Stomach smooth muscle (tissue), 2 donors: ENCODE measurements at regions not wholly inside any gene's neighbourhood (a gene's known extent, or its start where the extent isn't known, plus 50 kb on each side); places are given as distances from the start of the nearest gene placed in this dataset.

Source experiments
- H3K27ac ChIP-seq: one replicate; pipeline ENCODE4 v1.7.0; 2013; ENCODE audit warnings: mild to moderate bottlenecking, low read length, inconsistent platforms
- H3K27me3 ChIP-seq, 2 donors: one replicate each; pipeline ENCODE4 v1.7.0; 2013; ENCODE audit warnings: low read length in 2 of 2; ENCODE audit not compliant: insufficient read depth in 2 of 2, control insufficient read depth in 1 of 2
- H3K36me3 ChIP-seq, 2 donors: one replicate each; pipeline ENCODE4 v1.7.0; 2013; ENCODE audit warnings: low read length in 2 of 2; ENCODE audit not compliant: control insufficient read depth in 2 of 2, insufficient read depth in 2 of 2
- H3K4me1 ChIP-seq: one replicate; pipeline ENCODE4 v1.7.0; 2013; ENCODE audit warnings: low read length; ENCODE audit not compliant: control insufficient read depth, insufficient read depth
- H3K4me3 ChIP-seq, 2 donors: one replicate each; pipeline ENCODE4 v1.7.0; 2013; ENCODE audit warnings: low read length in 2 of 2
- H3K9ac ChIP-seq, 2 donors: one replicate each; pipeline ENCODE4 v1.7.0; 2013; ENCODE audit warnings: low read length in 2 of 2, mild to moderate bottlenecking in 1 of 2
- H3K9me3 ChIP-seq, 2 donors: one replicate each; pipeline ENCODE4 v1.7.0; 2013; ENCODE audit warnings: low read length in 2 of 2; ENCODE audit not compliant: control insufficient read depth in 2 of 2
- donor health status: healthy.
- donor health status: Pancreatic carcinoma.

DNA sequence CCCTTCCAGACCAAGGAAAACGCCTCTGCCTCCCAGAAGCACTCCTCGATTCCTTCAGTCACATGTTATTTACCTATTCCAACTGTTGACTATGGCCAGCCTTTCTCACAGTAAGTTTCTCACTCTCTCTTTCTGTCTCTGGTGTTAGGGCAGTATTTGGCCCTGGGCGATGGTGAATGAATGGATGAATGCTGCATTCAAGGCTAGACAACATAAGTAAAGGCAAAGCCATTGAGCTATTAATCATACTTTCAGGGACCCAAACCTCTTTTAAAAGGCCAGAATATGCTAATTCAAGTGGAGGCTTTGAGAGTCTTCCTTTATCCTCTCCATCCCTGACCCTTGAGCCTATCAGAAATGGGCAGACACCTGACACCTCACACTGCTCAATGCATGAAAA, 78.5 kb downstream of the SEC61B start:
- Histone ChIP-seq H3K27ac (no peak overlapping the region), H3K4me3 (no peak overlapping the region), H3K4me1 (peaks cover 3% of the 10 kb centered on the region), H3K9me3 (no peaks in the 10 kb centered on the region), H3K9ac (no peak overlapping the region), H3K36me3 (no peaks in the 10 kb centered on the region), H3K27me3 (no peaks in the 10 kb centered on the region)

DNA sequence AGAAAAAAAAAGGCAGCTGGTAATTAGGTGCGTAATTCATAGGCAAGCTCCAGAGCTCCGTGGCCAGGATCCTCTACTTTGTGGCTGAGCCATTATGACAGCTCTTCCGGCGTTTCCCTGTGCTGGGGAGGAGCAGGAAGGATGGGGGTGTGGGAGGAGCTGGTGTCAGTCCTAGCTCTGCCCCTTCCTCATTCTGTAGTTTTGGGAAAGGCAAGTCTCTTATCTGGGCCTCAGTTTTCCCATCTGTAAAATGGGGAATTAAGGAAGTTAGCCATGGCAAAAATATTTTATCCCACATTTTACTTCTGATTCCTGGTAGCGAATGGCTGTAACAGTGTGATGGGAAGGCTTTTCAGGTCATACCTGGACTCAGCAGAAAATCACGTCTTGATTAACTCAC, 81.1 kb downstream of the SEC61B start:
- Histone ChIP-seq H3K36me3 (no peaks in the 10 kb centered on the region), H3K9me3 (no peaks in the 10 kb centered on the region), H3K4me3 (no peak overlapping the region), H3K27me3 (no peaks in the 10 kb centered on the region), H3K27ac (no peak overlapping the region), H3K9ac (no peak overlapping the region), H3K4me1 (no peaks in the 10 kb centered on the region)

DNA sequence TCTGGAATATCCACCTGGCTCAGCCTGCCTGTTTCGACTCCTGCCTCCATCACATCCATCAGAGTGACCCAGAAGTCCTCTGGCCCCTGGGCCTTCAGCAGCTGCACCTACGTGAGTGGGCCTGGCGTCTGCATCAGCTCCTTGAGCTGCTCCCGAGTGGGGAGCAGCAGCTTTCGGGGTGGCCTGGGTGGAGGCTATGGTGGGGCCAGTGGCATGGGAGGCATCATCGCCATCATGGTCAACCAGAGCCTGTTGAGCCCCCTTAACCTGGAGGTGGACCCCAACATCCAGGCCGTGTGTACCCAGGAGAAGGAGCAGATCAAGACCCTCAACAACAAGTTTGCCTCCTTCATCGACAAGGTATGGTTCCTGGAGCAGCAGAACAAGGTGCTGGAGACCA, 83.0 kb downstream of the SEC61B start:
- Histone ChIP-seq H3K27ac (no peak overlapping the region), H3K9me3 (no peaks in the 10 kb centered on the region), H3K27me3 (no peaks in the 10 kb centered on the region), H3K9ac (no peak overlapping the region), H3K4me3 (no peak overlapping the region), H3K36me3 (no peaks in the 10 kb centered on the region), H3K4me1 (no peaks in the 10 kb centered on the region)

DNA sequence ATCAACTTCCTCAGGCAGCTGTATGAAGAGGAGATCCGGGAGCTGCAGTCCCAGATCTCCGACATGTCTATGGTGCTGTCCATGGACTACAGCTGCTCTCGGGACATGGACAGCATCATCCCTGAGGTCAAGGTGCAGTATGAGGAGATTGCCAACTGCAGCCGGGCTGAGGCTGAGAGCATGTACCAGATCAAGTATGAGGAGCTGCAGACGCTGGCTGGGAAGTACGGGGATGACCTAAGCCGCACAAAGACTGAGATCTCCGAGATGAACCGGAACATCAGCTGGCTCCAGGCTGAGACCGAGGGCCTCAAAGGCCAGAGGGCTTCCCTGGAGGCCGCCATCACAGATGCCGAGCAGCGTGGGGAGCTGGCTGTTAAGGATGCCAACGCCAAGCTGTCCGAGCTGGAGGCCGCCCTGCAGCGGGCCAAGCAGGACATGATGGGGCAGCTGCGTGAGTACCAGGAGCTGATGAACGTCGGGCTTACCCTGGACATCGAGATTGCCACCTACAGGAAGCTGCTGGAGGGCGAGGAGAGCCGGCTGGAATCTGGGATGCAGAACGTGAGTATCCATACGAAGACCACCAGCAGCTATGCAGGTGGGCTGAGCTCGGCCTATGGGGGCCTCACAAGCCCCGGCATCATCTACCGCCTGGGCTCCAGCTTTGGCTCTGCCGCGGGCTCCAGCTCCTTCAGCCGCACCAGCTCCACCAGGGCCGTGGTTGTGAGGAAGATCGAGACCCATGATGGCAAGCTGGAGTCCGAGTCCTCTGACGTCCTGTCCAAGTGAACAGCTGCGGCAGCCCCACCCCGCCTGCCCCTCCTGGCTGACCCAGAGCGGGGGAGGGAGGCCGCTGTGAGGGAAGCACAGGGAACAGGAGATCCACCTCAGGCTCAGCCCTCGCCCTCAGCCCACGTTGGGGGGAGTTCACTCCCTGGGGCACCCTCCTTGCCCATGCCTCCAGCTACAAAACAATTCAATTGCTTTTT, 84.0 kb downstream of the SEC61B start:
- no peak overlapping the region for H3K9ac ChIP-seq
- H3K36me3 ChIP-seq = no peaks in the 10 kb centered on the region
- H3K27ac ChIP-seq = no peak overlapping the region
- H3K9me3 ChIP-seq = no peaks in the 10 kb centered on the region
- no peaks in the 10 kb centered on the region for H3K4me1 ChIP-seq
- H3K4me3 ChIP-seq = no peak overlapping the region
- H3K27me3 ChIP-seq = no peaks in the 10 kb centered on the region

DNA sequence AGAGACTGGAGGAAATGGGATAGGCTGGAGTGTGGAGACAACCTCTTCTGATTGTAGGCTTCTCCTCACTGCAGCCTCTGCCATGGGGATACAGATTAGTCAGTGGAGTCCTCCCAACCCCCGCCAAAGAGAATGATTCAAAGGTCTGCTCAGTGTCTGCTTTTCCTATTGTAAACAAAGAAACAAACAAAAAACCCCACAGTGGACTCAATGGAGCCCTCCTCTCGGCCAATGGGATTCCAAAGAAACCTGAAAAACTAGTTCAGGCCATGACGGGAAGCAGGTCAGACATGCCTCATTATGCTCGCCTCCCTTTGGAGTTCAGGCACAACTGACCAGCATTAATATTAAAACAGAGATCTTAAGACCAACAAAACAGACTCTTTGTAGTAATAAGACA, 85.8 kb downstream of the SEC61B start:
- Histone ChIP-seq H3K27me3 (no peaks in the 10 kb centered on the region), H3K9me3 (no peaks in the 10 kb centered on the region), H3K27ac (no peak overlapping the region), H3K4me1 (no peaks in the 10 kb centered on the region), H3K4me3 (no peak overlapping the region), H3K36me3 (no peaks in the 10 kb centered on the region), H3K9ac (no peak overlapping the region)

DNA sequence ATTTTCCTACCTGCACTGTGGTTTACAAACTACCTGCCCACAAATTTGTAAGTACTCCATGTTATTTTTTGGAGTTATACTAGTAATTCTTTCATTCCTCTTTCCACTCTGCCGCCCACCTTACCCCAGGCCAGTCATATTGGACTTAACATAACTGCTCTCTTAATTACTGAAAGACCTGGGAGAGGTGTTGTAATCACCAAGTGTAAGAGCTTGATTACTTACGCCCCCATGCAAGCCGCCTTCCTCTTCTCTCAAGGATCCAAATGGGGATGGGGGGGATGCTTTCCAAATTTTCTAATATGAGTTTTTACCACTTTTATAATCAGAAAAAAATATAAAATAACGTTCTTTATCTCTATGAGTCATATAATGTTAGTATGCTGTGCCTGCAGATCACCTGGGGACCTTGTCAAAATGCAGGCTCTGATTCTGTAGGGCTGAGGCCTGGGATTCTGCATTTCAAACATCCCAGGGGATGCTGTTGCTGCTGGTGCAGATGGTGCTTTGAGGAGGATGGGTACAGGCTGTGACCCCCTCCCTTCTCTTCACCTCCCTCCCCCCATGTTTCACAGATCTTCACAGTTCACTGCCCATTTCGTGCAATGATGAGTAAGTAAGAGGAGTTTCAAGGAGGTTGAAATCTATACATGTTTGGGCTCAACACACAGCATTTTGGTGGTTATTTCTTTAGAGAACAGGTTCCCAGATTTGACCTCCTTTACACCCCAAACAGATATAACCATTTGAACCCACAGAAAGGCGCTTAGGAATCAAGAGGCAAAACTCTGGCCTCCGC, 87.3 kb downstream of the SEC61B start:
- H3K27me3 ChIP-seq = no peaks in the 10 kb centered on the region
- no peaks in the 10 kb centered on the region for H3K36me3 ChIP-seq
- H3K27ac ChIP-seq = no peak overlapping the region
- H3K9ac ChIP-seq = no peak overlapping the region
- no peak overlapping the region for H3K4me3 ChIP-seq
- H3K9me3 ChIP-seq = no peaks in the 10 kb centered on the region
- no peaks in the 10 kb centered on the region for H3K4me1 ChIP-seq

DNA sequence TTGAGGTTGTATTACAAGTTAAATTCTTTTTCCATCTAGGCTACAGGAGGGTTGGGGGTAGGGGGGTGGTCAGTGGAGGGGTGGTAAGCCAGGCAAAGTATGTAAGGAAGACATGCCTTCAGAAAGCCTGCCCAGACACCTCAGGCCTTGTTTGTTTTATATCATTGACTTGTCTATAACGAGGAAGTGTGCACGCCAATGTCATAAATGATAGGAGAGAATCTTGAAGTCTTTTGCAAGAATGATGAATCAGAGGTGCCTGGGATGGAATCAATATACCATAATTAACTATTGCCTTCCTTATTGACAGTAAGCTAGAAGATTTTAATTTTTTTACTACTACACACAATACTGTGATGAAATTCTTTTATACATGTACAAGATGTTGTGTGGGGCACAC, 90.7 kb downstream of the SEC61B start:
- Histone ChIP-seq H3K4me3 (no peak overlapping the region), H3K9ac (no peak overlapping the region), H3K27ac (no peak overlapping the region), H3K4me1 (no peaks in the 10 kb centered on the region), H3K36me3 (no peaks in the 10 kb centered on the region), H3K9me3 (no peaks in the 10 kb centered on the region), H3K27me3 (no peaks in the 10 kb centered on the region)

DNA sequence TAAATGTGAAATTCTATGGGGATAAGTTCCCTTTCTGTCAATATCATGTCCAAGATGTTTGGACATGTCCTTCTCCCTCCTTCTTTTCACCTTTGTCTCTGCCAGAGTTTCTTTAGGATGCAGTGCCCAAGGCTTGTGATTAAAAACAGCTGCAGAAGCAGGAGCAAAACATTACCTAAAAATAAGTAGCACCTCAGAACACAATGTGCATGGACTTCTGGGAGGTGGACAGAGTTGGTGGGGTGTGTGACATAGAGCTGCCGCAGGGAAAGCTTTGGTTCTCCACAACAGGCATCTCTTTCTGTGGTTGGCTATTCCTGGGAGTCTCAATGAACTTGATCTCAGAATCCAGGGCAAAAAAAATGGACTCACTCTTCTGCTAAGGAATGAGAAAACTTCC, 97.0 kb downstream of the SEC61B start:
- no peak overlapping the region for H3K9ac ChIP-seq
- no peak overlapping the region for H3K27ac ChIP-seq
- no peaks in the 10 kb centered on the region for H3K4me1 ChIP-seq
- H3K9me3 ChIP-seq = no peaks in the 10 kb centered on the region
- H3K27me3 ChIP-seq = no peaks in the 10 kb centered on the region
- H3K36me3 ChIP-seq = no peaks in the 10 kb centered on the region
- no peak overlapping the region for H3K4me3 ChIP-seq

DNA sequence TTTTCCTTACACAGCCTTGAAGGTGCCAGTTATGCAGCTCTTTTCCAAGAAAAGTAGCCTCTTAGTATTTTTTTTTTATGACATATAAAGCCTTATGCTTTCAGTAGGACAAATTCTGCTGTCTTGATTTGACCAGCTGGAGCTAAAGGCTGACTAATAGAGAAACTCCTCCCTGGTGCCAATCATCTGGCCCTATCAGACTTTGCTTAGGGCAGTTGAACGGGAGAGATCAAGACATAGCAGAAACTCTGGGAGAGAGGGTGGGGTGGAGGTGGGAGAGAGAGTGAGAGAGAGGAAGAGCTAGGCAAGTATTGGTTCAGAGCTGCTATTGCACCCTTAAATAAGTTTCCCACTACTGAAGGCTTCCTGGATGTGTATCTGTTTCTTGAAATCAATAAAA, 100.2 kb downstream of the SEC61B start:
- H3K36me3 ChIP-seq = no peaks in the 10 kb centered on the region
- H3K4me3 ChIP-seq = no peak overlapping the region

DNA sequence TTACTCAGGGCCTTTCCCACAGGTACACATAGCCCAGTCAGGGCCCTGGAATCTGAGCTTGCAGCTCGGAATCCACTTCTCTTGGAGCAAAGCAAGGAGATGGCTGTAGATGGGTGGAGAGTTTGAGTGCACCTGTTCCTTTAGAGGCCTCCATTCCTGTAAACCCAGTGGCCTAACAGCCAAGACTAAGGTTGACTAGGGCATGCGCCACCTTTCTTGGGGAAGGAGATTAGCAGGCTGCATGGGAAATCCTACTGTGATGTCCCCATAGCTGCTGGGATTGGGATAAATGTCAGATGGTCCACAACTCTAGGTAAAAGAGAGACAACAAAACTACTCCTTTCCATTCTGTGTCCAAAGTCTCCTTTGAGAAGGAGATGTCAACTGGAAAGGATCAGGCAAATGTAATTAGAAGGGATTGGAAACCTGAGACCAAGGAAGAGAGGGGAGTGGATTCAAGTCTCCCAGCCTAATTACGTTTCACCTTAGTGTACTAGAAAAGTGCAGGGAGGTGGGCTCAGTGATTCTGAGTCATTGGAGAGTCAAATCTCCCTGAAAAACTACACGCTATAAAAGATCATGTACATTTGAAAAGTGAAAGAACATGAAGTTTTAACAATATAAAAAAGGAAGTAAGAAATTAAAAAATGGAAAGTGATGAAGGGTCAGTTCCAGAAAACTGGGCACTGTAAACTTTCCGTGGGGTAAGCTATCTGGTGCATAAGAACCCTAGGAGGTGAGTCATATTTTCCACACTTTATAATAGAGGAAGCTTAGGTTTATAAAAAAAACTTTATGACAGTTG, 104.2 kb downstream of the SEC61B start:
- no peaks in the 10 kb centered on the region for H3K27me3 ChIP-seq
- no peaks in the 10 kb centered on the region for H3K4me1 ChIP-seq

More for the DNA sequence above, 100.2 kb downstream of the SEC61B start:
- Histone ChIP-seq H3K27me3 (no peaks in the 10 kb centered on the region), H3K4me1 (no peaks in the 10 kb centered on the region), H3K9me3 (no peaks in the 10 kb centered on the region), H3K27ac (no peak overlapping the region), H3K9ac (no peak overlapping the region)

More for the DNA sequence above, 104.2 kb downstream of the SEC61B start:
- Histone ChIP-seq H3K9me3 (no peaks in the 10 kb centered on the region), H3K9ac (no peak overlapping the region), H3K36me3 (no peaks in the 10 kb centered on the region), H3K27ac (no peak overlapping the region), H3K4me3 (no peak overlapping the region)
